KMS-11 (cell line): ENCODE measurements at regions not wholly inside any gene's neighbourhood (a gene's known extent, or its start where the extent isn't known, plus 50 kb on each side); places are given as distances from the start of the nearest gene placed in this dataset.

Experiments
- H2AFZ ChIP-seq: fragments of 200-600 bp; sonication (generic); 2 replicates; pipeline ENCODE4 v1.6.1; 2016; ENCODE audit warnings: antibody characterized with exemption, mixed run types, low read depth
- H3K27ac ChIP-seq: fragments of 200-600 bp; sonication (generic); 2 replicates; pipeline ENCODE4 v1.6.1; 2016; ENCODE audit warnings: mild to moderate bottlenecking, mixed run types
- H3K27me3 ChIP-seq: fragments of 200-600 bp; sonication (generic); 2 replicates; pipeline ENCODE4 v1.6.1; 2017; ENCODE audit warnings: mild to moderate bottlenecking, low read depth, mixed run types, moderate library complexity; ENCODE audit not compliant: insufficient read depth
- H3K36me3 ChIP-seq: fragments of 200-600 bp; sonication (generic); 2 replicates; pipeline ENCODE4 v1.6.1; 2017; ENCODE audit warnings: mild to moderate bottlenecking, mixed run types; ENCODE audit not compliant: insufficient read depth
- H3K4me1 ChIP-seq: fragments of 200-600 bp; sonication (generic); 2 replicates; pipeline ENCODE4 v1.6.1; 2016; ENCODE audit warnings: mild to moderate bottlenecking, low read depth, mixed run types; ENCODE audit not compliant: poor library complexity, severe bottlenecking
- H3K4me2 ChIP-seq: fragments of 200-600 bp; sonication (generic); 2 replicates; pipeline ENCODE4 v1.7.0; 2016; ENCODE audit warnings: mild to moderate bottlenecking, mixed run types
- H3K4me3 ChIP-seq: fragments of 200-600 bp; sonication (generic); IDR thresholded peaks from 2 replicates; pipeline ENCODE4 v1.6.1; 2017; ENCODE audit warnings: low read depth, low read length, mixed read lengths; ENCODE audit not compliant: insufficient read depth
- H3K79me2 ChIP-seq: fragments of 200-600 bp; sonication (generic); 2 replicates; pipeline ENCODE4 v1.6.1; 2016; ENCODE audit warnings: low read depth, mixed run types; ENCODE audit not compliant: insufficient read depth
- H3K9ac ChIP-seq: fragments of 200-600 bp; sonication (generic); 2 replicates; pipeline ENCODE4 v1.6.1; 2016; ENCODE audit warnings: mild to moderate bottlenecking, mixed run types
- H4K20me1 ChIP-seq: fragments of 200-600 bp; sonication (generic); 2 replicates; pipeline ENCODE4 v1.6.1; 2016; ENCODE audit warnings: mild to moderate bottlenecking, mixed run types; ENCODE audit not compliant: insufficient read depth
- CTCF ChIP-seq: fragments of 200-600 bp; sonication (generic); conservative IDR thresholded peaks from 2 replicates; pipeline ENCODE4 v1.6.1; 2017; ENCODE audit warnings: low read depth, mild to moderate bottlenecking, antibody characterized with exemption, low read length, moderate library complexity, mixed read lengths

- TF ChIP-seq CTCF, result no peak
- Histone ChIP-seq H3K27ac (no peak overlapping the region), H2AFZ (no peak overlapping the region), H3K4me1 (no peaks in the 10 kb centered on the region), H3K79me2 (no peaks in the 10 kb centered on the region), H3K4me2 (no peak overlapping the region), H3K9ac (no peak overlapping the region), H3K4me3 (no peak overlapping the region), H3K36me3 (no peaks in the 10 kb centered on the region), H3K27me3 (no peaks in the 10 kb centered on the region), H4K20me1 (no peaks in the 10 kb centered on the region)
Observed at GRCh38 chr9:87395804-87396479, 101.7 kb upstream of the DAPK1 start.

DNA sequence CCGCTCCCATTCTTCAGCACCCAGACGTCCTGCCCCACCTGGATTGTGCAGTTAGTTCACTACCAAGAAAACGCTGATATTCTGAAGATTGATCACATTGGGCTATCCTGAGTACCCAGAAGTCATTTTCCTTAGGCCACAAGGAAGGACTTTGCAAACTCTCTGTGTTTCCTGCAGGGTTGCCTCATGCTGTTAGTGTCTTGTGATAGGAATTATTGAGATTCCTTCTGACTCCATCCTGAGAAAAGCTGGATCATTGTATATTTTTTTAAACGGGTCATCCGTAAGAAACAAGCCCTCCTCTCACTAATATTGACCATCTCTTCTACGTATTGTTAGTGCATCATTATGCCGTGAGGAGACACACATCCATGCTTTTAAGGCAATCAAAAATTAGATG lies 96.0 kb upstream of the DAPK1 start:
- Histone ChIP-seq H3K79me2 (no peaks in the 10 kb centered on the region), H3K36me3 (no peaks in the 10 kb centered on the region), H3K27me3 (no peaks in the 10 kb centered on the region), H3K9ac (no peak overlapping the region), H2AFZ (no peak overlapping the region), H3K27ac (no peak overlapping the region), H4K20me1 (no peaks in the 10 kb centered on the region), H3K4me3 (no peak overlapping the region), H3K4me1 (no peaks in the 10 kb centered on the region), H3K4me2 (no peak overlapping the region)
- no peak for TF ChIP-seq CTCF

DNA sequence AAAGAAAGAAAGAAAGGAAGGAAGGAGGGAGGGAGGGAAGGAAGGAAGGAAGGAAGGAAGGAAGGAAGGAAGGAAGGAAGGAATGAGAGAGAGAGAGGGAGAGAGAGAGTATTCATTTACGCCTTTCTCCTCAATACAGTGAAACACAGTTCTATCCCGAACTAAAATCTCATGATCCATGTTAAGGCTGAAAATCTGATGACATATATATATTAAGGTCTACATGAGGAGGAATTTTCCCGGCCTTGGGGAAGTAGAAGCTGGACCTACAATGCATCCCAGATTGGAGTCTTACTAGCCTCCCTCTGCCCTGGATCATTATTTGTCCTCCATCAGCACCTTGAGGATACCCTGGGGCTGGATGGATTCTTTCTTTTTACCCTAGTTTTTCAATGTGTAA lies 95.1 kb upstream of the DAPK1 start:
- Histone ChIP-seq H3K9ac (no peak overlapping the region), H3K4me2 (no peak overlapping the region), H3K4me1 (no peaks in the 10 kb centered on the region), H3K27me3 (no peaks in the 10 kb centered on the region), H3K4me3 (no peak overlapping the region), H3K27ac (no peak overlapping the region), H3K36me3 (no peaks in the 10 kb centered on the region), H4K20me1 (no peaks in the 10 kb centered on the region), H2AFZ (no peak overlapping the region), H3K79me2 (no peaks in the 10 kb centered on the region)
- TF ChIP-seq CTCF, result no peak

DNA sequence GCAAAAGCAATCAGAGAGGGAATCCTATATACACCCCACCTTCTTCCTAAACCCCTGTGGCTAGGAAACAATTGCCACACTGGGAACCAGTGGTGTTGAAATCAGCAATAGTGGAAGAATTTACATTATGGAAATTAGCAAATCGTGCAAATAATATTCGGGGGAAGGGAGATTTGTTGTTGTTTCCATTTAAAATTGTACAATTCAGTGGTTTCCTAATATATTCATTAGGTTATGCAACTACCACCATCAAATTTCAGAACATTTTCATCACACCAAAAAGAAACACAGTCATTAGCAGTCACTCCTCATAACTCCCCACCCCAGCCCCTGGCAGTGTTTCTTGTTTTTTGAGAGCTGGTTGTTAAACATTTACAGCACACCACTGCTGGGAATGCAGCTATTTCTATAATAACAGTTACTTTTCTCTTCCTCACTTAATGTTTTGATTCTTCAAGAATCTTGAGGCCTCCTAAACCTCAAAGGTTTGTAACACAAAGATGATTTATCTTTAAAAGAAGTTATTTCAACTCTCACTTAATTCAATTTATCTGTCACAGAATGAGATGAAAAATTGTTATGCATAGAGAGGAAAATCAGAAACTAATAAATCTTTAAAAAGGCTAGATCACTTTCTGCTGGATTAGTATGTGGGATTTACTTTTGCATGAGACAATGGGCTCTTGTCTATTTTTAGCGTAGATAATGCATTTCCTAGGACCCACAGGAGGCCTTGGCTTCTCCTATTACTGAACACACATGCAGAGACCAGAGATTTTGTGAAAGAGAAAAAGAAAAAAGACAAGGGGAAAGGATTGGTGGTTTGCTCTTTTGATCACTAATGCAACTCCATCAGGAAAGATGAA lies 91.8 kb upstream of the DAPK1 start:
- TF ChIP-seq CTCF, result no peak
- Histone ChIP-seq H3K36me3 (no peaks in the 10 kb centered on the region), H3K4me3 (no peak overlapping the region), H3K4me1 (no peaks in the 10 kb centered on the region), H3K27me3 (no peaks in the 10 kb centered on the region), H4K20me1 (no peaks in the 10 kb centered on the region), H2AFZ (no peak overlapping the region), H3K27ac (no peak overlapping the region), H3K4me2 (no peak overlapping the region), H3K79me2 (no peaks in the 10 kb centered on the region), H3K9ac (no peak overlapping the region)
